ENCODE measurements at regions not wholly inside any gene's neighbourhood (a gene's known extent, or its start where the extent isn't known, plus 50 kb on each side); places are given as distances from the start of the nearest gene placed in this dataset.

GRCh38 chr9:38259056-38259455 lies 133.4 kb upstream of the ALDH1B1 start:
- ChIA-PET POLR2A (no interaction called here), CTCF (interaction anchor here (1.2 to 2.4 kb wide), 2 partner anchors 171 to 346 kb away, joined by 7 read pairs; no protein-coding TSS in a partner anchor)
- no peak overlapping the region for H3K4me3 ChIP-seq
- TF ChIP-seq KDM1A (IDR thresholded peaks at IDR 0.05; ENCODE audit: low read depth): no peak
- TF ChIP-seq PHF8 (IDR thresholded peaks at IDR 0.05; ENCODE audit: borderline replicate concordance, low read depth): no peak
- TF ChIP-seq BCL3 (IDR thresholded peaks at IDR 0.05): no peak
- no peak for TF ChIP-seq CEBPB (IDR thresholded peaks at IDR 0.05)
- no peak for TF ChIP-seq GATA3 (IDR thresholded peaks at IDR 0.05; ENCODE audit: borderline replicate concordance)
- no peak for TF ChIP-seq REST (IDR thresholded peaks at IDR 0.05)
- no peak for TF ChIP-seq ZFP36 (IDR thresholded peaks at IDR 0.05; ENCODE audit: borderline replicate concordance, partially characterized antibody)
- no peak for TF ChIP-seq CBX8 (IDR thresholded peaks at IDR 0.05)
- TF ChIP-seq EHMT2 (IDR thresholded peaks at IDR 0.05; ENCODE audit: low read depth): no peak
- FAIRE-seq (no peak), ATAC-seq (no peak), DNase-seq (ENCODE audit: low read depth in 1 of 2, low spot score in 1 of 2) (no peak)
- no peak overlapping the region for H3K4me2 ChIP-seq
- peaks cover 8% of the 10 kb centered on the region; the same call in 1 of the 3 replicates for H3K9me3 ChIP-seq
- H3K4me1 ChIP-seq: no peaks in the 10 kb centered on the region
- no peak overlapping the region for H3K27ac ChIP-seq
- 47% methylated on average over 2 of the region's 2 CpGs for WGBS (ENCODE audit: missing lambda C conversion rate)

GRCh38 chr9:38257626-38258215 lies 134.8 kb upstream of the ALDH1B1 start:
- TF ChIP-seq ZSCAN20 (CRISPR knock-in tag; IDR thresholded peaks at IDR 0.05) (no peak), POLR2A (IDR thresholded peaks at IDR 0.05; ENCODE audit: low read length) (no peak), MAX (IDR thresholded peaks at IDR 0.05) (no peak), ZC3H11A (IDR thresholded peaks at IDR 0.05) (no peak), FOXS1 (CRISPR knock-in tag; IDR thresholded peaks at IDR 0.05) (no peak), CHD2 (IDR thresholded peaks at IDR 0.05; ENCODE audit: low read length, partially characterized antibody) (no peak), TFCP2L1 (CRISPR knock-in tag; IDR thresholded peaks at IDR 0.05) (no peak)
- CTCF ChIA-PET: no interaction called here
- Histone ChIP-seq H3K4me1 (no peaks in the 10 kb centered on the region), H3K4me2 (no peak overlapping the region), H3K9me3 (peaks cover 3% of the 10 kb centered on the region; the same call in 1 of the 3 replicates), H3K27ac (no peak overlapping the region), H3K4me3 (no peak overlapping the region)
- no peak for ATAC-seq
- POLR2A ChIA-PET: no interaction called here
- DNase-seq (ENCODE audit: low read depth in 1 of 2, low spot score in 1 of 2): no peak
- 70% methylated on average over 5 of the region's 6 CpGs for WGBS (ENCODE audit: missing lambda C conversion rate)
- FAIRE-seq: no peak

- ATAC-seq (no peak), DNase-seq (ENCODE audit: low read depth in 1 of 2, low spot score in 1 of 2) (no peak), FAIRE-seq (no peak)
- Histone ChIP-seq H3K4me2 (no peak overlapping the region), H3K4me1 (no peaks in the 10 kb centered on the region), H3K9me3 (peaks cover 3% of the 10 kb centered on the region; the same call in 1 of the 3 replicates), H3K27ac (no peak overlapping the region), H3K4me3 (no peak overlapping the region)
- 81% methylated on average over 2 of the region's 2 CpGs for WGBS (ENCODE audit: missing lambda C conversion rate)
- CTCF ChIA-PET: no interaction called here
- POLR2A ChIA-PET: no interaction called here
- TF ChIP-seq JUNB (IDR thresholded peaks at IDR 0.05) (no peak), ZSCAN20 (CRISPR knock-in tag; IDR thresholded peaks at IDR 0.05) (no peak), HEYL (CRISPR knock-in tag; IDR thresholded peaks at IDR 0.05) (no peak), E2F6 (IDR thresholded peaks at IDR 0.05; ENCODE audit: borderline replicate concordance, low read depth) (no peak), ELK1 (IDR thresholded peaks at IDR 0.05; ENCODE audit: low read depth, low read length) (no peak), FOSL2 (IDR thresholded peaks at IDR 0.05) (no peak), FOSL2 (CRISPR knock-in tag; IDR thresholded peaks at IDR 0.05) (no peak), CBX2 (IDR thresholded peaks at IDR 0.05; ENCODE audit: borderline replicate concordance, low read depth) (no peak), KDM5A (IDR thresholded peaks at IDR 0.05) (no peak), NR3C1 (IDR thresholded peaks at IDR 0.05) (no peak), RCOR1 (IDR thresholded peaks at IDR 0.05; ENCODE audit: low read depth, low read length) (no peak), EHF (CRISPR knock-in tag; IDR thresholded peaks at IDR 0.05) (no peak), ZFP36 (IDR thresholded peaks at IDR 0.05; ENCODE audit: borderline replicate concordance, partially characterized antibody) (no peak)
Measured at GRCh38 chr9:38256461-38256860, 136.0 kb upstream of the ALDH1B1 start.

Data from A549 (cell line).